Mucosa of rectum (tissue), 2 donors: ENCODE measurements at regions not wholly inside any gene's neighbourhood (a gene's known extent, or its start where the extent isn't known, plus 50 kb on each side); places are given as distances from the start of the nearest gene placed in this dataset.
A peak's percentile ranks its signal among the peaks of the same experiment; 100 is the strongest.

Source experiments
- H3K27ac ChIP-seq, 2 donors: one replicate each; pipeline ENCODE4 v1.7.0; 2013; ENCODE audit warnings: inconsistent platforms in 2 of 2, low read depth in 2 of 2, low read length in 2 of 2
- H3K27me3 ChIP-seq, 2 donors: one replicate each; pipeline ENCODE4 v1.7.0; 2013; ENCODE audit warnings: low read length in 2 of 2; ENCODE audit not compliant: control insufficient read depth in 2 of 2, insufficient read depth in 2 of 2
- H3K36me3 ChIP-seq, 2 donors: one replicate each; pipeline ENCODE4 v1.7.0; 2013; ENCODE audit warnings: low read length in 2 of 2; ENCODE audit not compliant: control insufficient read depth in 2 of 2, insufficient read depth in 2 of 2
- H3K4me1 ChIP-seq, 2 donors: one replicate each; pipeline ENCODE4 v1.7.0; 2013; ENCODE audit warnings: low read length in 2 of 2, mild to moderate bottlenecking in 1 of 2; ENCODE audit not compliant: control insufficient read depth in 2 of 2, insufficient read depth in 2 of 2
- H3K4me3 ChIP-seq, 2 donors: one replicate each; pipeline ENCODE4 v1.7.0; 2013; ENCODE audit warnings: low read length in 2 of 2
- H3K9ac ChIP-seq, 2 donors: one replicate each; pipeline ENCODE4 v1.7.0; 2013; ENCODE audit warnings: low read length in 2 of 2, low read depth in 1 of 2, mild to moderate bottlenecking in 1 of 2
- H3K9me3 ChIP-seq, 2 donors: one replicate each; pipeline ENCODE4 v1.7.0; 2013; ENCODE audit warnings: low read length in 2 of 2; ENCODE audit not compliant: control insufficient read depth in 2 of 2
- donor health status: healthy.
- donor health status: Normal muscosa, but diverticular disease.

- Histone ChIP-seq H3K27ac (no peak overlapping the region), H3K36me3 (no peaks in the 10 kb centered on the region), H3K27me3 (no peaks in the 10 kb centered on the region), H3K4me3 (no peak overlapping the region), H3K4me1 (peaks cover 1 to 2% of the 10 kb centered on the region in 2 donors), H3K9ac (no peak overlapping the region), H3K9me3 (no peaks in the 10 kb centered on the region)
Measured at GRCh38 chr13:26989957-26990713, 181.5 kb downstream of the USP12 start.

- Histone ChIP-seq H3K27ac (no peak overlapping the region), H3K4me3 (no peak overlapping the region), H3K27me3 (no peaks in the 10 kb centered on the region), H3K4me1 (peaks cover 7 to 8% of the 10 kb centered on the region in 2 donors), H3K9ac (no peak overlapping the region), H3K36me3 (no peaks in the 10 kb centered on the region), H3K9me3 (no peaks in the 10 kb centered on the region)
Measured at GRCh38 chr13:26989261-26989956, 182.2 kb downstream of the USP12 start.

GRCh38 chr13:26988059-26988769, 183.4 kb downstream of the USP12 start:
- no peaks in the 10 kb centered on the region for H3K27me3 ChIP-seq
- no peak overlapping the region for H3K4me3 ChIP-seq
- H3K36me3 ChIP-seq, result no peaks in the 10 kb centered on the region
- H3K27ac ChIP-seq, result no peak overlapping the region
- H3K9me3 ChIP-seq, result no peaks in the 10 kb centered on the region
- no peak overlapping the region for H3K9ac ChIP-seq
- peaks cover 19 to 20% of the 10 kb centered on the region in 2 donors for H3K4me1 ChIP-seq

GRCh38 chr13:26987486-26988013, 184.1 kb downstream of the USP12 start:
- Histone ChIP-seq H3K4me3 (no peak overlapping the region), H3K4me1 (peaks cover 23% of the 10 kb centered on the region in 2 donors), H3K9me3 (no peaks in the 10 kb centered on the region), H3K27me3 (no peaks in the 10 kb centered on the region), H3K27ac (no peak overlapping the region), H3K36me3 (no peaks in the 10 kb centered on the region), H3K9ac (no peak overlapping the region)

- Histone ChIP-seq H3K4me1 (peaks cover 28 to 37% of the 10 kb centered on the region in 2 donors), H3K27ac (peak overlapping the region in 1 of 2 donors; percentile 23), H3K9me3 (no peaks in the 10 kb centered on the region), H3K9ac (peak overlapping the region in 1 of 2 donors; percentile 33), H3K27me3 (no peaks in the 10 kb centered on the region), H3K4me3 (no peak overlapping the region), H3K36me3 (no peaks in the 10 kb centered on the region)
Measured at GRCh38 chr13:26985285-26985878, 186.2 kb downstream of the USP12 start.

GRCh38 chr13:26984337-26984736, 187.3 kb downstream of the USP12 start:
- Histone ChIP-seq H3K9me3 (no peaks in the 10 kb centered on the region), H3K27ac (peak overlapping the region; percentile 87 to 96), H3K27me3 (no peaks in the 10 kb centered on the region), H3K4me3 (no peak overlapping the region), H3K9ac (peak overlapping the region; percentile 27 to 65), H3K4me1 (peaks cover 37 to 48% of the 10 kb centered on the region in 2 donors), H3K36me3 (no peaks in the 10 kb centered on the region)

GRCh38 chr13:26983543-26984320, 187.9 kb downstream of the USP12 start:
- peak overlapping the region; percentile 63 to 65 for H3K9ac ChIP-seq

GRCh38 chr13:26980099-26981031, 191.2 kb downstream of the USP12 start:
- H3K27me3 ChIP-seq, result no peaks in the 10 kb centered on the region
- no peaks in the 10 kb centered on the region for H3K9me3 ChIP-seq
- H3K4me3 ChIP-seq, result peak overlapping the region; percentile 20 to 25
- peak overlapping the region; percentile 83 to 91 for H3K27ac ChIP-seq
- peaks cover 68 to 83% of the 10 kb centered on the region in 2 donors for H3K4me1 ChIP-seq
- peak overlapping the region; percentile 41 to 63 for H3K9ac ChIP-seq
- H3K36me3 ChIP-seq, result no peaks in the 10 kb centered on the region

More at GRCh38 chr13:26983543-26984320, 187.9 kb downstream of the USP12 start:
- H3K36me3 ChIP-seq, result no peaks in the 10 kb centered on the region
- no peaks in the 10 kb centered on the region for H3K9me3 ChIP-seq
- H3K4me1 ChIP-seq, result peaks cover 43 to 54% of the 10 kb centered on the region in 2 donors
- H3K27me3 ChIP-seq, result no peaks in the 10 kb centered on the region
- H3K4me3 ChIP-seq, result no peak overlapping the region
- peak overlapping the region; percentile 87 to 96 for H3K27ac ChIP-seq
